B cell (primary cell): ENCODE measurements at regions not wholly inside any gene's neighbourhood (a gene's known extent, or its start where the extent isn't known, plus 50 kb on each side); places are given as distances from the start of the nearest gene placed in this dataset.

Source experiments
- ATAC-seq: fragments of 200-7000 bp; cut with Tn5 transposase; one replicate; pipeline ENCODE4 v1.10.0; 2021; ENCODE audit warnings: low read depth, mild to moderate bottlenecking, moderate number of reproducible peaks, moderate library complexity
- CTCF ChIA-PET: fragments of 350-600 bp; sonication (Branson Sonifier 250); formaldehyde crosslinking; loops from one replicate; lab custom pipeline; 2021; ENCODE audit warnings: antibody characterized with exemption, inconsistent platforms; lab: Charles Lee
- POLR2A ChIA-PET: fragments of 350-600 bp; sonication (Branson Sonifier 250); formaldehyde crosslinking; loops from one replicate; lab custom pipeline; 2021; ENCODE audit warnings: antibody characterized with exemption; lab: Charles Lee
- DNase-seq: peaks from one replicate; pipeline ENCODE4 v3.0.0; 2013
- H2AFZ ChIP-seq: 2 replicates; pipeline ENCODE4 v1.6.1; 2012; ENCODE audit warnings: mild to moderate bottlenecking, low read depth, low read length; ENCODE audit not compliant: insufficient read depth, poor library complexity, severe bottlenecking
- H3K27ac ChIP-seq, 2 donors: 1 replicate in 1 of 2; 2 replicates in 1 of 2; pipeline ENCODE4 v1.5.1; 2012 to 2013; ENCODE audit warnings: low read length in 2 of 2, mild to moderate bottlenecking in 2 of 2, moderate library complexity in 1 of 2
- H3K27me3 ChIP-seq, 4 experiments: fragments of 200-600 bp in 1 of 4; sonication (generic) in 1 of 4; replicated peaks in 1 of 4; 1 replicate in 2 of 4; 2 replicates in 2 of 4; pipeline versions ENCODE4 v1.6.1 to v1.7.0; 2013 to 2016; ENCODE audit warnings: low read length in 3 of 4, mild to moderate bottlenecking in 2 of 4, mixed read lengths in 1 of 4, moderate library complexity in 1 of 4; ENCODE audit not compliant: insufficient read depth in 4 of 4, control insufficient read depth in 3 of 4; ENCODE audit errors: control extremely low read depth in 1 of 4
- H3K36me3 ChIP-seq, 2 experiments: replicated peaks in 1 of 2; 1 replicate in 1 of 2; 2 replicates in 1 of 2; pipeline versions ENCODE4 v1.6.1 to v1.7.1; 2013; ENCODE audit warnings: low read length in 1 of 2; ENCODE audit not compliant: insufficient read depth in 2 of 2, control insufficient read depth in 1 of 2; ENCODE audit errors: control extremely low read depth in 1 of 2, extremely low read depth in 1 of 2
- H3K4me1 ChIP-seq, 2 donors: fragments of 200-600 bp in 1 of 2; sonication (generic) in 1 of 2; 1 replicate in 1 of 2; 2 replicates in 1 of 2; pipeline versions ENCODE4 v1.5.1 to v1.6.1; 2013 to 2017; ENCODE audit warnings: low read length in 2 of 2; ENCODE audit not compliant: control insufficient read depth in 2 of 2, insufficient read depth in 2 of 2
- H3K4me2 ChIP-seq: replicated peaks from 2 replicates; pipeline ENCODE3; 2012; ENCODE audit warnings: mild to moderate bottlenecking, low read depth, low read length; ENCODE audit not compliant: poor library complexity, severe bottlenecking
- H3K4me3 ChIP-seq, 5 experiments: fragments of 200-600 bp in 1 of 5; sonication (generic) in 1 of 5; 1 replicate in 3 of 5; 2 replicates in 2 of 5; pipeline versions ENCODE4 v1.5.1 to v1.7.0; 2011 to 2016; ENCODE audit warnings: low read length in 4 of 5, mild to moderate bottlenecking in 4 of 5, low read depth in 2 of 5, control low read depth in 1 of 5, moderate library complexity in 1 of 5; ENCODE audit not compliant: insufficient read depth in 1 of 5; ENCODE audit errors: control extremely low read depth in 1 of 5, extremely low read depth in 1 of 5
- H3K79me2 ChIP-seq: fragments of 200-600 bp; sonication (generic); one replicate; pipeline ENCODE4 v1.6.0; 2016; ENCODE audit warnings: low read length; ENCODE audit not compliant: control insufficient read depth, insufficient read depth
- H3K9ac ChIP-seq: fragments of 200-600 bp; sonication (generic); 2 replicates; pipeline ENCODE4 v1.6.1; 2017; ENCODE audit warnings: mild to moderate bottlenecking, low read length, moderate library complexity
- H3K9me3 ChIP-seq, 3 donors: one replicate each; pipeline versions ENCODE4 v1.6.1 to v1.7.1; 2013; ENCODE audit warnings: low read length in 2 of 3; ENCODE audit not compliant: control insufficient read depth in 2 of 3, insufficient read depth in 1 of 3; ENCODE audit errors: control extremely low read depth in 1 of 3
- H4K20me1 ChIP-seq: 2 replicates; pipeline ENCODE4 v1.6.0; 2012; ENCODE audit warnings: mild to moderate bottlenecking, low read length; ENCODE audit not compliant: insufficient read depth, control insufficient read depth, poor library complexity, severe bottlenecking
- H3K27ac Mint-ChIP-seq: one replicate; pipeline ENCODE4 v1.8.0; 2021; ENCODE audit warnings: mixed read lengths
- H3K27me3 Mint-ChIP-seq: one replicate; pipeline ENCODE4 v1.8.0; 2021; ENCODE audit warnings: mixed read lengths
- H3K4me1 Mint-ChIP-seq: one replicate; pipeline ENCODE4 v1.8.0; 2021; ENCODE audit warnings: mixed read lengths
- H3K4me3 Mint-ChIP-seq: one replicate; pipeline ENCODE4 v1.8.0; 2021; ENCODE audit warnings: mixed read lengths
- H3K9me3 Mint-ChIP-seq: one replicate; pipeline ENCODE4 v1.8.0; 2022; ENCODE audit warnings: mixed read lengths; ENCODE audit not compliant: insufficient read depth
- EZH2 ChIP-seq: IDR thresholded peaks from 2 replicates; pipeline ENCODE4 v1.6.1; 2012; ENCODE audit warnings: borderline replicate concordance, low read depth, mild to moderate bottlenecking, moderate library complexity, low read length; ENCODE audit not compliant: insufficient read depth, poor library complexity, severe bottlenecking
- WGBS: methylation state at CpG from one replicate; pipeline ENCODE4 v1.1.5; 2013; ENCODE audit warnings: missing lambda C conversion rate; ENCODE audit not compliant: insufficient coverage; 5-methylcytosine and 5-hydroxymethylcytosine counted together
- intact Hi-C: fragments of 100-400 bp; cut with micrococcal nuclease; formaldehyde crosslinking; loops from one replicate; pipeline ENCODE4 v1.10.0; 2022
- TF ChIP-seq, protein P1 (sequence below): fragments of 200-600 bp; IDR thresholded peaks from one replicate; pipeline ENCODE4 v1.8.0; 2022; ENCODE audit warnings: antibody characterized with exemption, mild to moderate bottlenecking

DNA sequence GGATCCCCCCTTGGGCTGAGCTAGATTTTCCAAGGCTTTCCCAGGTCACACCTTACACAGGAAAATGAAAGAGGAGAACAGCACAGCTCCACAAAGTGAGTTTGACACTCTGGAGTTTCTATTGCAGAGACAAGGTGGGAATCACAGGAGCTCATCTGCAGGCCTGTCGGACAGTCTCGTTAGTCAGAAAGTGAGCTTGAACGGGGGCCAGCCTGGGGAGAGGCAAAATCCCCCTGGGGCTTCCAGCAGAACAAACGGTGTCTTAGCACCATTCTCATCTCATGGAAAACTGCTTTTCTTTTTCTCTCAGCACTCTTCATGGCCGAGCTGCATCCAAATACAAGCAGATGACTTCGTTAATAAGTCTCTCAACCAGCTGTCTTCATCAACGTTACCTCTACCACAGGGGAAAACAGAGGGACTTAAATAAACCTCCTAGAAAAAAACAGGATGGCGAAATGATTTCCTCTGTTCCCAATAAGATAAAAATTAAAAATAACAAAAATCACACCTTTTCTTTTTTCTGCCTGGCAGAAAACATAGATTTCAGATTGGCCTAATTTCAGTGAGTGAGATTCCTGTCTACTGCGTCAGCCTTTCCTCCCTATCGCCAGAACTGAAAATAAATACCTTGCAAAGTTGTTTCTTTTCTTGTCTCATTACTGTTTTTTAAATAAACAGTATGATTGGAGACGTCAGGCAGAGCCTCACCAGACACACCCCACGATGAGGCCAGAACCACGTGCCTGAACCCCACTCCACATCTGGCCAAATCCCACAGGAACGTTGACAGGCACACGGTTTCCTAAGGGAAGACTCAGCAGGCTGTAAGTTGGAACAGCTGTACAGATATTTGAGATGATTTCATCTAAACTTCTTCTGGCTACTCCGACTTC is 219.0 kb downstream of the TTLL2 start:
- H3K27ac ChIP-seq: no peak overlapping the region
- CTCF ChIA-PET: no interaction called here
- H3K4me1 Mint-ChIP-seq: no peaks in the 10 kb centered on the region
- no peak overlapping the region for H3K4me3 ChIP-seq
- no peaks in the 10 kb centered on the region for H4K20me1 ChIP-seq
- no peaks in the 10 kb centered on the region for H3K4me1 ChIP-seq
- H3K9ac ChIP-seq: no peak overlapping the region
- no peaks in the 10 kb centered on the region for H3K27me3 ChIP-seq
- peaks cover 0 to 10% (median 0%) of the 10 kb centered on the region in 3 donors for H3K9me3 ChIP-seq
- ATAC-seq (no peak), DNase-seq (no peak)
- POLR2A ChIA-PET: no interaction called here
- H3K27me3 Mint-ChIP-seq: no peaks in the 10 kb centered on the region
- no peaks in the 10 kb centered on the region for H3K79me2 ChIP-seq
- TF ChIP-seq EZH2: no peak
- TF ChIP-seq, protein P1, sequence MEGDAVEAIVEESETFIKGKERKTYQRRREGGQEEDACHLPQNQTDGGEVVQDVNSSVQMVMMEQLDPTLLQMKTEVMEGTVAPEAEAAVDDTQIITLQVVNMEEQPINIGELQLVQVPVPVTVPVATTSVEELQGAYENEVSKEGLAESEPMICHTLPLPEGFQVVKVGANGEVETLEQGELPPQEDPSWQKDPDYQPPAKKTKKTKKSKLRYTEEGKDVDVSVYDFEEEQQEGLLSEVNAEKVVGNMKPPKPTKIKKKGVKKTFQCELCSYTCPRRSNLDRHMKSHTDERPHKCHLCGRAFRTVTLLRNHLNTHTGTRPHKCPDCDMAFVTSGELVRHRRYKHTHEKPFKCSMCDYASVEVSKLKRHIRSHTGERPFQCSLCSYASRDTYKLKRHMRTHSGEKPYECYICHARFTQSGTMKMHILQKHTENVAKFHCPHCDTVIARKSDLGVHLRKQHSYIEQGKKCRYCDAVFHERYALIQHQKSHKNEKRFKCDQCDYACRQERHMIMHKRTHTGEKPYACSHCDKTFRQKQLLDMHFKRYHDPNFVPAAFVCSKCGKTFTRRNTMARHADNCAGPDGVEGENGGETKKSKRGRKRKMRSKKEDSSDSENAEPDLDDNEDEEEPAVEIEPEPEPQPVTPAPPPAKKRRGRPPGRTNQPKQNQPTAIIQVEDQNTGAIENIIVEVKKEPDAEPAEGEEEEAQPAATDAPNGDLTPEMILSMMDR: no peak
- no peak overlapping the region for H3K27ac Mint-ChIP-seq
- no peak overlapping the region for H3K4me2 ChIP-seq
- peaks cover 6% of the 10 kb centered on the region for H3K9me3 Mint-ChIP-seq
- no peak overlapping the region for H2AFZ ChIP-seq
- H3K4me3 Mint-ChIP-seq: no peak overlapping the region
- no peaks in the 10 kb centered on the region for H3K36me3 ChIP-seq
- WGBS: 82% methylated on average over 12 of the region's 16 CpGs
- intact Hi-C loops: no loop called here

DNA sequence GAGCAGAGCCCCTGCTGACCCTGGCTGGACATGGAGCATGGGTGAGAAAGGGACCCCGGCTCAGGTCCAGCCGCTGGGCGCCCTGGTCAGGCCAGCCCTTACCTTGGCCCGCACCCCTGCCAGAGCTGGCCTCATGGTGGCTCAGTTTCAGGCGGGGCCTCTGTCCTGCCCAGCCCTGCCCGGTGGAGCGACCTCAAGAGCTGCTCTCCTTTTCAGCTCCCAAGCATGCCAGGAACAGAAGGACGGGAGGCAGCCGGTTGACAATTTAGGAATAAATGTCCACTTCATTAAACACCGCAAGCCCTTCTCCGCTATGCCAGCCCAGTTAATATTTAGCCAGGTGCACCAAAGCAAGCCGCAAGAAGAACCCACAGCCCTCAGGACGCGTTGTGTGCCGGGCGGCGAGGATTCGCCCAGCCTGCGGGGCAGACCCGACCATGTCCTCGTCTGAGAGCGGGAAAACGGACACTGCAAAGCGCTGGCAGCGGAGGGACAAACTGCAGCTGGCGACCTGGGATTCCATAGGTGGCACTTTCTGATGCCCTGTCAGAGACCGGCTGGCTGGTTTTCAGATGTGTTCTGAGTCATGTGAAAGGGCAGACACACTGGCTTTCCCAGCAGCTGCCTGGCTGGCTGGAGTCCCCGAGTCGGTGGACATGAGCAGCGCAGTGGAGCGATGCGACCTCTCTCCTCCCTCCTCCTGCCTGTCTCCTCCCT is 221.9 kb downstream of the TTLL2 start:
- intact Hi-C loops: no loop called here
- H3K79me2 ChIP-seq: no peaks in the 10 kb centered on the region
- H2AFZ ChIP-seq: no peak overlapping the region
- no peak overlapping the region for H3K9ac ChIP-seq
- H3K4me2 ChIP-seq: no peak overlapping the region
- H3K27ac ChIP-seq: no peak overlapping the region
- ChIA-PET POLR2A (no interaction called here), CTCF (no interaction called here)
- Mint-ChIP-seq H3K9me3 (no peaks in the 10 kb centered on the region), H3K27ac (no peak overlapping the region), H3K4me3 (no peak overlapping the region), H3K27me3 (no peaks in the 10 kb centered on the region), H3K4me1 (no peaks in the 10 kb centered on the region)
- no peaks in the 10 kb centered on the region for H3K27me3 ChIP-seq
- H3K36me3 ChIP-seq: no peaks in the 10 kb centered on the region
- H4K20me1 ChIP-seq: no peaks in the 10 kb centered on the region
- WGBS: 97% methylated on average over 30 of the region's 32 CpGs
- H3K4me1 ChIP-seq: no peaks in the 10 kb centered on the region
- no peak overlapping the region for H3K4me3 ChIP-seq
- H3K9me3 ChIP-seq: peaks cover 0 to 10% (median 0%) of the 10 kb centered on the region in 3 donors
- no peak for TF ChIP-seq EZH2
- TF ChIP-seq, protein P1: no peak
- ATAC-seq: no peak
- DNase-seq: no peak
